Natural killer cell (primary cell): ENCODE measurements at regions not wholly inside any gene's neighbourhood (a gene's known extent, or its start where the extent isn't known, plus 50 kb on each side); places are given as distances from the start of the nearest gene placed in this dataset.

Source experiments
- ATAC-seq, 3 donors: fragments of 150-1000 bp in 2 of 3; fragments of 200-7000 bp in 1 of 3; cut with Tn5 transposase; 1 replicate in 1 of 3; 2 replicates in 2 of 3; pipeline ENCODE4 v1.10.0; 2021; ENCODE audit warnings: mild to moderate bottlenecking in 2 of 3, moderate library complexity in 2 of 3
- DNase-seq, 2 donors: peaks; one replicate each; pipeline versions ENCODE4 v3.0.0 to v3.0.0-alpha.2; 2013 to 2021; ENCODE audit warnings: mixed read lengths in 1 of 2
- H3K27ac ChIP-seq: one replicate; pipeline ENCODE4 v1.5.1; 2013; ENCODE audit warnings: mild to moderate bottlenecking, low read length
- H3K27me3 ChIP-seq: one replicate; pipeline ENCODE4 v1.6.1; 2013; ENCODE audit warnings: low read length; ENCODE audit not compliant: control insufficient read depth, insufficient read depth
- H3K36me3 ChIP-seq: one replicate; pipeline ENCODE4 v1.6.1; 2013; ENCODE audit warnings: low read length; ENCODE audit not compliant: control insufficient read depth, insufficient read depth
- H3K4me1 ChIP-seq: one replicate; pipeline ENCODE4 v1.6.1; 2013; ENCODE audit warnings: low read length; ENCODE audit not compliant: control insufficient read depth, insufficient read depth
- H3K4me3 ChIP-seq: one replicate; pipeline ENCODE4 v1.5.1; 2013; ENCODE audit warnings: low read length
- H3K9me3 ChIP-seq: one replicate; pipeline ENCODE4 v1.6.1; 2013; ENCODE audit warnings: low read length; ENCODE audit not compliant: control insufficient read depth, insufficient read depth
- H3K27ac Mint-ChIP-seq, 2 donors: one replicate each; pipeline ENCODE4 v1.8.0; 2022; ENCODE audit warnings: mild to moderate bottlenecking in 2 of 2, mixed read lengths in 2 of 2, moderate library complexity in 1 of 2
- H3K27me3 Mint-ChIP-seq, 2 donors: one replicate each; pipeline ENCODE4 v1.8.0; 2022; ENCODE audit warnings: low read depth in 2 of 2, mixed read lengths in 2 of 2
- H3K36me3 Mint-ChIP-seq: one replicate; pipeline ENCODE4 v1.8.0; 2022; ENCODE audit warnings: mixed read lengths
- H3K4me1 Mint-ChIP-seq, 2 donors: one replicate each; pipeline ENCODE4 v1.8.0; 2022; ENCODE audit warnings: mixed read lengths in 2 of 2
- H3K4me3 Mint-ChIP-seq: one replicate; pipeline ENCODE4 v1.8.0; 2022; ENCODE audit warnings: mild to moderate bottlenecking, moderate library complexity, mixed read lengths
- H3K9me3 Mint-ChIP-seq, 2 donors: one replicate each; pipeline ENCODE4 v1.8.0; 2022; ENCODE audit warnings: mixed read lengths in 2 of 2
- CTCF ChIP-seq: fragments of 200-600 bp; IDR thresholded peaks from one replicate; pipeline ENCODE4 v1.8.0; 2022; ENCODE audit warnings: antibody characterized with exemption
- WGBS: methylation state at CpG from one replicate; pipeline ENCODE4 v1.1.7; 2013; ENCODE audit warnings: missing lambda C conversion rate; ENCODE audit not compliant: insufficient coverage; 5-methylcytosine and 5-hydroxymethylcytosine counted together
- intact Hi-C: fragments of 100-400 bp; cut with micrococcal nuclease; formaldehyde crosslinking; loops from one replicate; pipeline ENCODE4 v1.14.2; 2022

- Mint-ChIP-seq H3K27ac (no peak overlapping the region), H3K4me3 (no peak overlapping the region), H3K4me1 (no peaks in the 10 kb centered on the region), H3K27me3 (peaks cover 13 to 39% of the 10 kb centered on the region in 2 donors), H3K36me3 (peaks cover 8% of the 10 kb centered on the region), H3K9me3 (peaks cover 0 to 4% of the 10 kb centered on the region in 2 donors)
- intact Hi-C loops = no loop called here
- DNase-seq (no peak), ATAC-seq (no peak)
- H3K27ac ChIP-seq = no peak overlapping the region
- H3K4me3 ChIP-seq = no peak overlapping the region
- 96% methylated on average over 3 of the region's 5 CpGs for WGBS
- no peaks in the 10 kb centered on the region for H3K9me3 ChIP-seq
- H3K36me3 ChIP-seq = no peaks in the 10 kb centered on the region
- TF ChIP-seq CTCF = no peak
- no peaks in the 10 kb centered on the region for H3K4me1 ChIP-seq
- H3K27me3 ChIP-seq = peaks cover 2% of the 10 kb centered on the region
Observed at GRCh38 chr15:39211108-39211979, 369.5 kb upstream of the THBS1 start.

- TF ChIP-seq CTCF = no peak
- H3K4me3 ChIP-seq = no peak overlapping the region
- no peaks in the 10 kb centered on the region for H3K9me3 ChIP-seq
- H3K27me3 ChIP-seq = peaks cover 2% of the 10 kb centered on the region
- H3K9me3 Mint-ChIP-seq = peaks cover 0 to 4% of the 10 kb centered on the region in 2 donors
- no peak overlapping the region for H3K27ac Mint-ChIP-seq
- peaks cover 23 to 52% of the 10 kb centered on the region in 2 donors for H3K27me3 Mint-ChIP-seq
- 84% methylated on average over 7 of the region's 7 CpGs for WGBS
- ATAC-seq = no peak
- intact Hi-C loops = no loop called here
- no peak for DNase-seq
- no peaks in the 10 kb centered on the region for H3K36me3 ChIP-seq
- peaks cover 8% of the 10 kb centered on the region for H3K36me3 Mint-ChIP-seq
- no peak overlapping the region for H3K4me3 Mint-ChIP-seq
- no peaks in the 10 kb centered on the region for H3K4me1 Mint-ChIP-seq
- no peak overlapping the region for H3K27ac ChIP-seq
- no peaks in the 10 kb centered on the region for H3K4me1 ChIP-seq
Observed at GRCh38 chr15:39213385-39213840, 367.5 kb upstream of the THBS1 start.

- peaks cover 0 to 4% of the 10 kb centered on the region in 2 donors for H3K9me3 Mint-ChIP-seq
- Histone ChIP-seq H3K27me3 (peaks cover 2% of the 10 kb centered on the region), H3K4me1 (no peaks in the 10 kb centered on the region), H3K4me3 (no peak overlapping the region), H3K27ac (no peak overlapping the region), H3K36me3 (no peaks in the 10 kb centered on the region), H3K9me3 (no peaks in the 10 kb centered on the region)
- TF ChIP-seq CTCF = no peak
- no peak for ATAC-seq
- no peak overlapping the region for H3K27ac Mint-ChIP-seq
- intact Hi-C loops = no loop called here
- H3K4me3 Mint-ChIP-seq = no peak overlapping the region
- no peaks in the 10 kb centered on the region for H3K4me1 Mint-ChIP-seq
- WGBS = 89% methylated on average over 3 of the region's 5 CpGs
- DNase-seq = no peak
- peaks cover 32 to 63% of the 10 kb centered on the region in 2 donors for H3K27me3 Mint-ChIP-seq
- H3K36me3 Mint-ChIP-seq = peaks cover 8% of the 10 kb centered on the region
Observed at GRCh38 chr15:39215015-39215414, 365.9 kb upstream of the THBS1 start.
